ENCODE measurements at regions not wholly inside any gene's neighbourhood (a gene's known extent, or its start where the extent isn't known, plus 50 kb on each side); places are given as distances from the start of the nearest gene placed in this dataset.

GRCh38 chr14:98937021-98937420 lies 335.0 kb downstream of the BCL11B start:
- intact Hi-C loops (cut with DNase I): no loop called here
- Histone ChIP-seq H3K27ac (ENCODE audit: low read depth in 2 of 2, low read length in 2 of 2) (no peak overlapping the region), H3K9ac (ENCODE audit: low read length in 3 of 3) (no peak overlapping the region), H3K9me3 (ENCODE audit: control insufficient read depth in 2 of 3, insufficient read depth in 1 of 3, low read length in 3 of 3) (peaks cover 0 to 3% (median 0%) of the 10 kb centered on the region in 3 donors), H3K27me3 (ENCODE audit: control insufficient read depth, insufficient read depth, low read length) (no peaks in the 10 kb centered on the region), H3K4me3 (ENCODE audit: low read length in 3 of 3) (no peak overlapping the region), H3K4me1 (ENCODE audit: control insufficient read depth in 2 of 3, insufficient read depth in 2 of 3, low read depth in 1 of 3, low read length in 3 of 3) (no peaks in the 10 kb centered on the region), H3K36me3 (ENCODE audit: control insufficient read depth in 2 of 3, insufficient read depth in 3 of 3, low read length in 3 of 3) (no peaks in the 10 kb centered on the region)
- no peak for FAIRE-seq
- TF ChIP-seq CTCF (IDR thresholded peaks at IDR 0.05; ENCODE audit: borderline replicate concordance, extremely low read depth, insufficient read depth): no peak
- no peak for DNase-seq

DNA sequence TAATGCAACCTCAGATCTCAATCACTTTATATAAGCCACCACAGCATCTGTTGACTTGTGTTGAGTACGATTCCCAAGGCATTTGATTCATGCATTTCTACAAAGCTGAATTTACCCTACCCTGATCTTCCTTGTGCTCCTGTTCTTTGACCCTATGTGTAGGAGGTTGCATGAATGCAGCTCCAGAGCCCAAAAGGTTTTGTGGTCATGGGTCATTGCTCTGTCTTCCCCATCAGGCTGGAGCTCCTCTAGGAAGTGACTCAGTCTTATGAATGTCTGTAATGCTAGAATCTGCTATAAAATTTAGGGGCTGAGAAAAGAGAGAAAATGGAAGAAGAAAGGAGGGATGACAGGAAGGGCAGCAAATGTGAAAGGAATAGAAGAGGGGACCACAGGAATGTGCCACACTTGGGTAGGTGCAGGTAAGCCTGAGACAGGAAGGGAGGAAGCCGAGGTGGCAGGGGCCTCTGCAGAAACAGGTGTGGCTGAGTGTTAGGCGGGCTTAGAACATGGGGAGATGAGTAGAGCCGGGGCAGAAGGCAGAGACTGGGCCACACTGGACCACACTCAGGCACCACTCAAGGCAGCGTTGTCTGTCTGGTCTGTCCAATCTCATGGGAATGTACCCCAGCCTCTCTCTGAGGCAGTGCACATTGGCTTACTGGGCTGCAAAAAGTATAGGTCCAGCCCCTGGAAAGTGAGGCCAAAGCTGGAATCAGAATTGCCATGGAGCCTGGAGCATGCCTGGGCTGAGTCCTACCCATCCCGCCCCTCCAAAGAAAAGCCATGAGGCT lies 334.1 kb downstream of the BCL11B start:
- TF ChIP-seq CTCF (IDR thresholded peaks at IDR 0.05; ENCODE audit: borderline replicate concordance, extremely low read depth, insufficient read depth): no peak
- no peak for FAIRE-seq

GRCh38 chr14:98940693-98941437 lies 331.1 kb downstream of the BCL11B start:
- intact Hi-C loops (cut with DNase I): no loop called here
- H3K9ac ChIP-seq (ENCODE audit: low read length in 3 of 3): no peak overlapping the region
- no peak for TF ChIP-seq CTCF (IDR thresholded peaks at IDR 0.05; ENCODE audit: borderline replicate concordance, extremely low read depth, insufficient read depth)
- no peaks in the 10 kb centered on the region for H3K27me3 ChIP-seq (ENCODE audit: control insufficient read depth, insufficient read depth, low read length)
- no peaks in the 10 kb centered on the region for H3K36me3 ChIP-seq (ENCODE audit: control insufficient read depth in 2 of 3, insufficient read depth in 3 of 3, low read length in 3 of 3)
- H3K27ac ChIP-seq (ENCODE audit: low read depth in 2 of 2, low read length in 2 of 2): no peak overlapping the region
- peaks cover 0 to 3% (median 0%) of the 10 kb centered on the region in 3 donors for H3K9me3 ChIP-seq (ENCODE audit: control insufficient read depth in 2 of 3, insufficient read depth in 1 of 3, low read length in 3 of 3)
- no peak for FAIRE-seq
- H3K4me3 ChIP-seq (ENCODE audit: low read length in 3 of 3): no peak overlapping the region
- no peak for DNase-seq
- no peaks in the 10 kb centered on the region for H3K4me1 ChIP-seq (ENCODE audit: control insufficient read depth in 2 of 3, insufficient read depth in 2 of 3, low read depth in 1 of 3, low read length in 3 of 3)

More for the DNA sequence above, 334.1 kb downstream of the BCL11B start:
- Histone ChIP-seq H3K36me3 (ENCODE audit: control insufficient read depth in 2 of 3, insufficient read depth in 3 of 3, low read length in 3 of 3) (no peaks in the 10 kb centered on the region), H3K4me3 (ENCODE audit: low read length in 3 of 3) (no peak overlapping the region), H3K27me3 (ENCODE audit: control insufficient read depth, insufficient read depth, low read length) (no peaks in the 10 kb centered on the region), H3K9ac (ENCODE audit: low read length in 3 of 3) (no peak overlapping the region), H3K4me1 (ENCODE audit: control insufficient read depth in 2 of 3, insufficient read depth in 2 of 3, low read depth in 1 of 3, low read length in 3 of 3) (no peaks in the 10 kb centered on the region), H3K27ac (ENCODE audit: low read depth in 2 of 2, low read length in 2 of 2) (no peak overlapping the region), H3K9me3 (ENCODE audit: control insufficient read depth in 2 of 3, insufficient read depth in 1 of 3, low read length in 3 of 3) (peaks cover 0 to 3% (median 0%) of the 10 kb centered on the region in 3 donors)
- no peak for DNase-seq
- intact Hi-C loops (cut with DNase I): no loop called here

Measured in kidney (tissue), 13 donors.